Right lobe of liver (tissue), 6 donors: ENCODE measurements at regions not wholly inside any gene's neighbourhood (a gene's known extent, or its start where the extent isn't known, plus 50 kb on each side); places are given as distances from the start of the nearest gene placed in this dataset.

Experiments used
- ATAC-seq, 4 donors: fragments of 200-7000 bp; cut with Tn5 transposase; one replicate each; pipeline ENCODE4 v1.9.1; 2020; ENCODE audit warnings: mild to moderate bottlenecking in 4 of 4, moderate library complexity in 4 of 4
- DNase-seq, 3 donors: peaks; one replicate each; pipeline ENCODE4 v3.0.0-alpha.2; 2020
- H3K27ac ChIP-seq, 3 donors: fragments of 200-600 bp; one replicate each; pipeline ENCODE4 v1.8.0; 2022
- H3K27me3 ChIP-seq, 2 donors: fragments of 200-600 bp; one replicate each; pipeline ENCODE4 v1.8.0; 2022
- H3K36me3 ChIP-seq, 4 donors: fragments of 200-600 bp; sonication (generic) in 1 of 4; one replicate each; pipeline versions ENCODE4 v1.5.1 to v1.8.0; 2017 to 2022; ENCODE audit warnings: control low read depth in 1 of 4
- H3K4me1 ChIP-seq, 4 donors: fragments of 200-600 bp; sonication (generic) in 1 of 4; one replicate each; pipeline versions ENCODE4 v1.5.1 to v1.8.0; 2017 to 2022; ENCODE audit warnings: control low read depth in 1 of 4
- H3K4me3 ChIP-seq, 3 donors: fragments of 200-600 bp; one replicate each; pipeline ENCODE4 v1.8.0; 2022
- H3K9me3 ChIP-seq, 4 donors: fragments of 200-600 bp; sonication (generic) in 1 of 4; one replicate each; pipeline versions ENCODE4 v1.5.1 to v1.8.0; 2017 to 2022; ENCODE audit warnings: control low read depth in 1 of 4
- POLR2A ChIP-seq: fragments of 450-650 bp; IDR thresholded peaks from one replicate; pipeline ENCODE4 v1.6.1; 2017; ENCODE audit warnings: antibody characterized with exemption, mild to moderate bottlenecking
- WGBS: methylation state at CpG from one replicate; pipeline ENCODE4 v1.1.6; 2018; ENCODE audit warnings: low coverage, low lambda C conversion rate; ENCODE audit not compliant: insufficient coverage; ENCODE audit errors: missing lambda C conversion rate; 5-methylcytosine and 5-hydroxymethylcytosine counted together
- intact Hi-C, 2 donors: fragments of 100-400 bp; cut with DNase I; formaldehyde crosslinking; loops; one replicate each; pipeline versions ENCODE4 v1.11.2 to v1.14.1; 2022
- TF ChIP-seq, protein P1 (sequence below), 4 donors: fragments of 200-600 bp in 3 of 4; fragments of 450-650 bp in 1 of 4; IDR thresholded peaks; one replicate each; pipeline versions ENCODE4 v1.5.1 to v1.8.0; 2016 to 2022; ENCODE audit warnings: antibody characterized with exemption in 4 of 4, mild to moderate bottlenecking in 2 of 4
- donor health status: DM: no; HTN: yes; CAD: no.
- donor health status: DM: no; HTN: no; CAD: no.
- donor health status: DM: no; HTN: no; CAD: no.
- donor health status: DM: no; HTN: yes; CAD: no.
- donor health status: DM: no; HTN: yes; CAD: no.

DNA sequence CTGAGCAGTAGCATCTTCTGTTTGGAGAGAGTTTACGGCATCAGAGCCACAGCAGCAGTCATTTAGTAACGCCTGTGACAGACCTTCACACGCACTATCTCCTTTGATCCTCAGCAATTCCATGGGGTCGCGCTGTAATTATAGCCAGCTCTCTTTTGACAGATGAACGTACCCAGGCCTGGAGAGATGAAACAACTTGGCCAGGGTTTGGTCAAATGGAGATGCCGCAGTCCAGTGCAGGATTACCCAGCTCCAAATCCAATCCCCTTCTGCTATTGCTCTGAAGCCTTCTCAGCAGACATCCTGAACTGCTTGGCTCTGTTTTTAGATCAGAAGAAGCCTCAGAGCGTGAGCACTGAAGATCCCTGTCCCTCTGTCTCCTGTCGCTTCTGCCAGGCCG is 83.9 kb downstream of the SOX9 start:
- ATAC-seq (no peak), DNase-seq (no peak)
- 40% methylated on average over 9 of the region's 10 CpGs for WGBS
- Histone ChIP-seq H3K27ac (no peak overlapping the region), H3K9me3 (no peaks in the 10 kb centered on the region), H3K4me1 (no peaks in the 10 kb centered on the region), H3K4me3 (no peak overlapping the region), H3K36me3 (no peaks in the 10 kb centered on the region), H3K27me3 (no peaks in the 10 kb centered on the region)
- TF ChIP-seq, protein P1, sequence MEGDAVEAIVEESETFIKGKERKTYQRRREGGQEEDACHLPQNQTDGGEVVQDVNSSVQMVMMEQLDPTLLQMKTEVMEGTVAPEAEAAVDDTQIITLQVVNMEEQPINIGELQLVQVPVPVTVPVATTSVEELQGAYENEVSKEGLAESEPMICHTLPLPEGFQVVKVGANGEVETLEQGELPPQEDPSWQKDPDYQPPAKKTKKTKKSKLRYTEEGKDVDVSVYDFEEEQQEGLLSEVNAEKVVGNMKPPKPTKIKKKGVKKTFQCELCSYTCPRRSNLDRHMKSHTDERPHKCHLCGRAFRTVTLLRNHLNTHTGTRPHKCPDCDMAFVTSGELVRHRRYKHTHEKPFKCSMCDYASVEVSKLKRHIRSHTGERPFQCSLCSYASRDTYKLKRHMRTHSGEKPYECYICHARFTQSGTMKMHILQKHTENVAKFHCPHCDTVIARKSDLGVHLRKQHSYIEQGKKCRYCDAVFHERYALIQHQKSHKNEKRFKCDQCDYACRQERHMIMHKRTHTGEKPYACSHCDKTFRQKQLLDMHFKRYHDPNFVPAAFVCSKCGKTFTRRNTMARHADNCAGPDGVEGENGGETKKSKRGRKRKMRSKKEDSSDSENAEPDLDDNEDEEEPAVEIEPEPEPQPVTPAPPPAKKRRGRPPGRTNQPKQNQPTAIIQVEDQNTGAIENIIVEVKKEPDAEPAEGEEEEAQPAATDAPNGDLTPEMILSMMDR (IDR thresholded peaks at IDR 0.05) = no peak
- no peak for TF ChIP-seq POLR2A
- intact Hi-C loops = no loop called here

DNA sequence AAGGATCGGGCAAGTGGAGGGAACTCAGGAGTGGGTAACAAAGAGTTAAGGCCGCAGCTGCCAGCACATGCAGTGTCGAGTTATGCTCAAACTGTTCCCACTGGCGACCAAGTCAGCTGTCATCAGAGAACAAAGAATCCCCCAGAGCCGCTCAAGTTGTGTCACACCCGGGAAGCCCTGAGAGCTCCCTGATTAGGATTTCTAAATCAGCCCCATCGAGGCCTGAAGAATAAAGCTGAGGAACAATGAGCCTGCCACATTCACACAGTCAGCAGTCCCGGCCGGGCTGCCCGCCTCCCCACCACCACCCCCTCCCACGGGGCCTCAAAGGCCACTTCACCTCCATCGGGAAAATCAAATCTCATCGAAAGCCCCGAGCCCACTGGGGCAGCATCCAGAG is 84.5 kb downstream of the SOX9 start:
- Histone ChIP-seq H3K36me3 (no peaks in the 10 kb centered on the region), H3K4me3 (no peak overlapping the region), H3K9me3 (no peaks in the 10 kb centered on the region), H3K4me1 (no peaks in the 10 kb centered on the region), H3K27me3 (no peaks in the 10 kb centered on the region), H3K27ac (no peak overlapping the region)
- 10% methylated on average over 10 of the region's 14 CpGs for WGBS
- ATAC-seq (no peak), DNase-seq (no peak)
- TF ChIP-seq POLR2A = no peak
- TF ChIP-seq, protein P1 (IDR thresholded peaks at IDR 0.05) = no peak
- intact Hi-C loops = no loop called here

DNA sequence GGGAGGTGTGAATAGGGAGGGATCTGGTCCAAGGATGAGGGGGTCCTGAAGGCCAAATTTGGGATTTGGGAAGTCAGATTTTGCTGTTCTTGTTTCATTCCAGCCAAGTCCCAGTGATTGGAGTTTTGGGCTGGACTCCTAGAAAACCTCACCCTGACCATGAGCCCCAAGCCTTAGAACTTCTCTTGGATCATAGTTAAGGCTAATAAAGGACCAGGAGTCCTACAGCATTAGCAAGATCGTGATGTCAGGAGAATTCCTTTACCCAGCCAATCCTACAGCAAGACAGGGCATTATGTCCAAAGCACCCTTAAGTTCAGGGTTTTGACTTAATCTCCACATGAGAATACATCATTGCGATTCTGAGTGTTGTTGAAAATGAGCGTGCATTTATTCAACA is 85.0 kb downstream of the SOX9 start:
- Histone ChIP-seq H3K27ac (no peak overlapping the region), H3K36me3 (no peaks in the 10 kb centered on the region), H3K9me3 (no peaks in the 10 kb centered on the region), H3K4me1 (no peaks in the 10 kb centered on the region), H3K27me3 (no peaks in the 10 kb centered on the region), H3K4me3 (no peak overlapping the region)
- ATAC-seq (no peak), DNase-seq (no peak)
- intact Hi-C loops = no loop called here
- TF ChIP-seq, protein P1 (IDR thresholded peaks at IDR 0.05) = no peak
- TF ChIP-seq POLR2A = no peak
- WGBS = 51% methylated on average over 3 of the region's 3 CpGs

DNA sequence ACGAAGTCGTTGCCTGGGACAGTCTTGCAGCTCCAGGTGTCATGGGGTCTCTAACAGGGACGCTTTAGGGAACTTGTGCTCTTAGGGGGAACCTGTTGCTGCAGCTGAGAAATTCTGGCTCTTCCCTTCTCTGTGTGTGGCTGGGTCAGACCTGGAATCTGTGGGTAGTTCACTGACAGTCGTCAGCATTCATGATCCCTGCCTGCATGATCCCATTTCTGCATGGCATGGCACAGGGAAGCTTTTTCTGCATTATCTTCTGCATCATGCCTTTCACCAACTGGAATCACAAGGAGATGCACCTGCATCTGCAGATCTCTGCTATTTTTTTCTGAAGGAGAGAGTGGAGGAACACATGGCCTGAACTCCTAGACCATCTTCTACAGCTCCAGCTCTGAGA is 85.6 kb downstream of the SOX9 start:
- intact Hi-C loops = no loop called here
- WGBS = 38% methylated on average over 4 of the region's 4 CpGs
- DNase-seq = no peak
- no peaks in the 10 kb centered on the region for H3K4me1 ChIP-seq
- H3K36me3 ChIP-seq = no peaks in the 10 kb centered on the region
- no peaks in the 10 kb centered on the region for H3K9me3 ChIP-seq
- no peak for ATAC-seq
- H3K27ac ChIP-seq = no peak overlapping the region
- no peaks in the 10 kb centered on the region for H3K27me3 ChIP-seq
- no peak overlapping the region for H3K4me3 ChIP-seq
- no peak for TF ChIP-seq POLR2A
- TF ChIP-seq, protein P1 (IDR thresholded peaks at IDR 0.05) = no peak

DNA sequence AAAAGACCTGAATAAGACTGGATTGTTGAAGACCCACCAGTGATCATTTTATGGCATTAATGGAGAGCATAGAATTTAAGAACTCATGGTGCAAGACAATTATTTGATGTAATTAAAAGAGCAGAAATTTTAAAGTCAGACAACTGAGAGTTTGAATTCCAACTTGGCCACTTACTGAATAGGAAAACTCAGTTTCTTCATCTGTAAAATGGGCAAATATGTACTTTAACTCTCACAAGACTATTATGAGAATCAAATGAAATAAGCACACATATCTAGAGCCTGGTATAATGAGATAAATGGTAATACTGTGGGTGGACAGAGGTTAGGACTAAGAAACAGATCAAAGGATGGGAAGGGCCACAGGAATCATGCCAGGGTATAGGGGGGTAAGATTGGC is 88.0 kb downstream of the SOX9 start:
- intact Hi-C loops = no loop called here
- Histone ChIP-seq H3K4me3 (no peak overlapping the region), H3K4me1 (no peaks in the 10 kb centered on the region), H3K27me3 (no peaks in the 10 kb centered on the region), H3K27ac (no peak overlapping the region), H3K9me3 (no peaks in the 10 kb centered on the region), H3K36me3 (no peaks in the 10 kb centered on the region)
- ATAC-seq (no peak), DNase-seq (no peak)
- TF ChIP-seq POLR2A = no peak
- TF ChIP-seq, protein P1 (IDR thresholded peaks at IDR 0.05) = no peak
